Upper lobe of left lung (tissue), 6 donors: ENCODE measurements at regions not wholly inside any gene's neighbourhood (a gene's known extent, or its start where the extent isn't known, plus 50 kb on each side); places are given as distances from the start of the nearest gene placed in this dataset.

ENCODE experiments used
- ATAC-seq, 2 donors: fragments of 200-7000 bp; cut with Tn5 transposase; one replicate each; pipeline ENCODE4 v1.9.1; 2022; ENCODE audit warnings: mild to moderate bottlenecking in 2 of 2, moderate library complexity in 2 of 2; ENCODE audit not compliant: low FRiP score in 2 of 2
- DNase-seq, 2 donors: peaks; one replicate each; pipeline ENCODE4 v3.0.0-alpha.2; 2019 to 2020
- H3K27ac ChIP-seq, 4 donors: fragments of 200-600 bp; sonication (generic); one replicate each; pipeline ENCODE4 v1.5.1; 2016 to 2019
- H3K27me3 ChIP-seq, 4 donors: fragments of 200-600 bp; sonication (generic); one replicate each; pipeline ENCODE4 v1.5.1; 2017 to 2019
- H3K36me3 ChIP-seq, 4 donors: fragments of 200-600 bp; sonication (generic); one replicate each; pipeline ENCODE4 v1.5.1; 2016 to 2019
- H3K4me1 ChIP-seq, 4 donors: fragments of 200-600 bp; sonication (generic); one replicate each; pipeline ENCODE4 v1.5.1; 2018 to 2019
- H3K4me3 ChIP-seq, 4 donors: fragments of 200-600 bp; sonication (generic); one replicate each; pipeline ENCODE4 v1.5.1; 2017 to 2019; ENCODE audit warnings: mild to moderate bottlenecking in 2 of 4, moderate library complexity in 1 of 4
- H3K9me3 ChIP-seq, 4 donors: fragments of 200-600 bp; sonication (generic); one replicate each; pipeline ENCODE4 v1.5.1; 2018 to 2019
- CTCF ChIP-seq, 6 experiments: fragments of 450-650 bp in 4 of 6; fragments of 200-600 bp in 2 of 6; sonication (generic) in 2 of 6; IDR thresholded peaks; one replicate each; pipeline ENCODE4 v1.5.1; 2016 to 2019; ENCODE audit warnings: antibody characterized with exemption in 6 of 6
- EP300 ChIP-seq, 4 donors: sonication (generic); formaldehyde crosslinking; IDR thresholded peaks; one replicate each; pipeline ENCODE4 v1.5.1; 2017; ENCODE audit warnings: antibody characterized with exemption in 4 of 4, control low read depth in 2 of 4
- POLR2A ChIP-seq, 4 donors: fragments of 450-650 bp; IDR thresholded peaks; one replicate each; pipeline ENCODE4 v1.5.1; 2016 to 2017; ENCODE audit warnings: antibody characterized with exemption in 4 of 4, mild to moderate bottlenecking in 2 of 4
- POLR2AphosphoS5 ChIP-seq, 2 donors: sonication (generic); formaldehyde crosslinking; IDR thresholded peaks; one replicate each; pipeline ENCODE4 v1.5.1; 2017; ENCODE audit warnings: antibody characterized with exemption in 2 of 2
- WGBS, 2 donors: methylation state at CpG; one replicate each; pipeline ENCODE4 v1.1.5; 2017 to 2018; 5-methylcytosine and 5-hydroxymethylcytosine counted together
- donor health status: DM: no; HTN: no; CAD: no; lungs with moderate emphysema.
- donor health status: DM: no; HTN: yes; CAD: no; lungs with severe emphysema.

- Histone ChIP-seq H3K4me1 (no peaks in the 10 kb centered on the region), H3K27ac (no peak overlapping the region), H3K36me3 (no peaks in the 10 kb centered on the region), H3K4me3 (no peak overlapping the region), H3K27me3 (no peaks in the 10 kb centered on the region), H3K9me3 (no peaks in the 10 kb centered on the region)
- no peak for DNase-seq
- TF ChIP-seq CTCF (IDR thresholded peaks at IDR 0.05) (no peak), EP300 (IDR thresholded peaks at IDR 0.05) (no peak), POLR2A (IDR thresholded peaks at IDR 0.05) (no peak), POLR2AphosphoS5 (IDR thresholded peaks at IDR 0.05) (no peak)
- WGBS, 2 donors, result 90 to 94% methylated on average over 9 of the region's 9 CpGs
- ATAC-seq, result no peak
These were observed 459.8 kb downstream of the IRS2 start for GRCh38 chr13:109326601-109327000.

GRCh38 chr13:109323338-109323737, 463.0 kb downstream of the IRS2 start:
- H3K27ac ChIP-seq, result no peak overlapping the region
- TF ChIP-seq POLR2AphosphoS5 (IDR thresholded peaks at IDR 0.05), result no peak
- no peak for TF ChIP-seq POLR2A (IDR thresholded peaks at IDR 0.05)
- no peak for TF ChIP-seq CTCF (IDR thresholded peaks at IDR 0.05)
- no peak for TF ChIP-seq EP300 (IDR thresholded peaks at IDR 0.05)
- ATAC-seq (no peak), DNase-seq (no peak)
- 87 to 89% methylated on average over 4 of the region's 4 CpGs for WGBS, 2 donors
- H3K9me3 ChIP-seq, result no peaks in the 10 kb centered on the region
- no peaks in the 10 kb centered on the region for H3K27me3 ChIP-seq
- H3K36me3 ChIP-seq, result no peaks in the 10 kb centered on the region
- no peak overlapping the region for H3K4me3 ChIP-seq
- no peaks in the 10 kb centered on the region for H3K4me1 ChIP-seq

- H3K36me3 ChIP-seq, result no peaks in the 10 kb centered on the region
- H3K9me3 ChIP-seq, result no peaks in the 10 kb centered on the region
- ATAC-seq (no peak), DNase-seq (peak in 1 of 2 donors; percentile 60)
- no peak overlapping the region for H3K27ac ChIP-seq
- TF ChIP-seq EP300 (IDR thresholded peaks at IDR 0.05), result no peak
- no peak for TF ChIP-seq POLR2AphosphoS5 (IDR thresholded peaks at IDR 0.05)
- TF ChIP-seq CTCF (IDR thresholded peaks at IDR 0.05), result no peak
- TF ChIP-seq POLR2A (IDR thresholded peaks at IDR 0.05), result no peak
- no peak overlapping the region for H3K4me3 ChIP-seq
- H3K27me3 ChIP-seq, result no peaks in the 10 kb centered on the region
- no peaks in the 10 kb centered on the region for H3K4me1 ChIP-seq
- WGBS, 2 donors, result 88 to 92% methylated on average over 17 to 23 of the region's 23 CpGs
These were observed 467.3 kb downstream of the IRS2 start for GRCh38 chr13:109318945-109319590.

- Histone ChIP-seq H3K9me3 (no peaks in the 10 kb centered on the region), H3K4me3 (no peak overlapping the region), H3K27ac (no peak overlapping the region), H3K4me1 (no peaks in the 10 kb centered on the region), H3K36me3 (no peaks in the 10 kb centered on the region), H3K27me3 (no peaks in the 10 kb centered on the region)
- ATAC-seq, result no peak
- no peak for TF ChIP-seq POLR2AphosphoS5 (IDR thresholded peaks at IDR 0.05)
- no peak for TF ChIP-seq CTCF (IDR thresholded peaks at IDR 0.05)
- no peak for TF ChIP-seq POLR2A (IDR thresholded peaks at IDR 0.05)
- TF ChIP-seq EP300 (IDR thresholded peaks at IDR 0.05), result no peak
- WGBS, 2 donors, result 83 to 93% methylated on average over 4 of the region's 4 CpGs
- no peak for DNase-seq
These were observed 470.9 kb downstream of the IRS2 start for GRCh38 chr13:109315481-109315880.

GRCh38 chr13:109314101-109314500, 472.3 kb downstream of the IRS2 start:
- H3K36me3 ChIP-seq, result no peaks in the 10 kb centered on the region
- H3K4me3 ChIP-seq, result no peak overlapping the region
- no peaks in the 10 kb centered on the region for H3K9me3 ChIP-seq
- H3K27ac ChIP-seq, result no peak overlapping the region
- H3K4me1 ChIP-seq, result no peaks in the 10 kb centered on the region
- 76 to 84% methylated on average over 5 of the region's 5 CpGs for whole genome bisulfite sequencing, 2 donors
- DNase-seq (peak in 1 of 2 donors; percentile 43), ATAC-seq (no peak)
- no peaks in the 10 kb centered on the region for H3K27me3 ChIP-seq
- TF ChIP-seq POLR2A (IDR thresholded peaks at IDR 0.05), result no peak
- no peak for TF ChIP-seq POLR2AphosphoS5 (IDR thresholded peaks at IDR 0.05)
- no peak for TF ChIP-seq CTCF (IDR thresholded peaks at IDR 0.05)
- TF ChIP-seq EP300 (IDR thresholded peaks at IDR 0.05), result no peak
